Neural cell (in vitro differentiated cells): ENCODE measurements at regions not wholly inside any gene's neighbourhood (a gene's known extent, or its start where the extent isn't known, plus 50 kb on each side); places are given as distances from the start of the nearest gene placed in this dataset.

Experiments used
- CTCF ChIP-seq: fragments of 450-650 bp; IDR thresholded peaks from 2 replicates; pipeline ENCODE4 v1.5.1; 2014; ENCODE audit warnings: antibody characterized with exemption, mild to moderate bottlenecking, moderate library complexity; ENCODE audit not compliant: poor library complexity, severe bottlenecking
- EP300 ChIP-seq: fragments of 450-650 bp; conservative IDR thresholded peaks from 2 replicates; pipeline ENCODE4 v1.6.1; 2014; ENCODE audit warnings: antibody characterized with exemption, mild to moderate bottlenecking, moderate library complexity; ENCODE audit not compliant: poor library complexity, severe bottlenecking
- EZH2 ChIP-seq: fragments of 200-600, 300-800 bp; shearing (Covaris generic), sonication (generic); IDR thresholded peaks from 2 replicates; pipeline ENCODE4 v1.6.1; 2014; ENCODE audit warnings: antibody characterized with exemption, low read length, borderline replicate concordance, mild to moderate bottlenecking; ENCODE audit not compliant: insufficient read depth, poor library complexity, severe bottlenecking
- MXI1 ChIP-seq: fragments of 450-650 bp; conservative IDR thresholded peaks from 2 replicates; pipeline ENCODE4 v1.6.1; 2014; ENCODE audit warnings: antibody characterized with exemption, mild to moderate bottlenecking; ENCODE audit not compliant: poor library complexity, severe bottlenecking
- POLR2AphosphoS5 ChIP-seq: IDR thresholded peaks from 2 replicates; pipeline ENCODE4 v1.6.1; 2012
- RAD21 ChIP-seq: fragments of 450-650 bp; conservative IDR thresholded peaks from 2 replicates; pipeline ENCODE4 v1.6.1; 2014; ENCODE audit warnings: antibody characterized with exemption, mild to moderate bottlenecking, moderate library complexity
- REST ChIP-seq: IDR thresholded peaks from 2 replicates; pipeline ENCODE4 v1.6.1; 2012; ENCODE audit warnings: borderline replicate concordance
- SMC3 ChIP-seq: fragments of 450-650 bp; conservative IDR thresholded peaks from 2 replicates; pipeline ENCODE4 v1.6.1; 2014; ENCODE audit warnings: antibody characterized with exemption, mild to moderate bottlenecking, moderate library complexity; ENCODE audit not compliant: poor library complexity
- TAF1 ChIP-seq: IDR thresholded peaks from 2 replicates; pipeline ENCODE4 v1.6.1; 2012; ENCODE audit warnings: low read depth

- TF ChIP-seq CTCF: no peak
- no peak for TF ChIP-seq MXI1
- TF ChIP-seq SMC3: no peak
- no peak for TF ChIP-seq EZH2
- no peak for TF ChIP-seq RAD21
- TF ChIP-seq POLR2AphosphoS5: no peak
- TF ChIP-seq EP300: no peak
- TF ChIP-seq REST: no peak
- TF ChIP-seq TAF1: no peak
Measured at GRCh38 chr6:168938546-168938945, 315.1 kb downstream of the THBS2 start.
